ENCODE measurements at regions not wholly inside any gene's neighbourhood (a gene's known extent, or its start where the extent isn't known, plus 50 kb on each side); places are given as distances from the start of the nearest gene placed in this dataset.

DNA sequence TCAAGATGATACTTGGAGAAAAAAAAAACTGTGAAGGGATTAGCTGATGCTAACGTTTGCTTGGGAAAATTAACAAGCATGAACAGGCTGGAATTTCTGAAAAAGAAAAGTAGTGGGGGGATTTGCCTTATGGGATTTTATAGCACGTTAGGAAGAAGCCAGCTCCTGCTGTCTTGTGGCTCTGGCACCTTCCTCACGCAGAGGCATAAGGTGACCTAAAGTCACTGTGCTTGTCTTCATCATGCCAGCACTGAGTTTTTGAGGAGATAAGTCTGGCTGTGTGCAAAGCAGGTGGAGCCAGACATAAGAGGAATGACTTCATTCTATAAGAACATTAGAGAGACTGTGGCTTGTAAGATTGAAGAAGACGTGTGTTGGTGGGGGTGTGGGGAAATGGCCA, 94.4 kb upstream of the MAP1B start:
- no peak overlapping the region for H2AFZ ChIP-seq (ENCODE audit: low read depth, low read length, severe bottlenecking)
- no peak overlapping the region for H3K9ac ChIP-seq (ENCODE audit: low read length)
- TF ChIP-seq CTCF (IDR thresholded peaks at IDR 0.05; ENCODE audit: insufficient read depth, low read length, poor library complexity, severe bottlenecking) (no peak), EZH2phosphoT487 (conservative IDR thresholded peaks at IDR 0.05; ENCODE audit: low read length) (no peak)
- H3K27me3 ChIP-seq (ENCODE audit: low read length) = no peaks in the 10 kb centered on the region
- no peaks in the 10 kb centered on the region for H3K79me2 ChIP-seq (ENCODE audit: insufficient read depth, low read length)
- no peak overlapping the region for H3K4me2 ChIP-seq (ENCODE audit: low read depth, low read length, poor library complexity, severe bottlenecking)
- no peaks in the 10 kb centered on the region for H3K36me3 ChIP-seq (ENCODE audit: low read length)
- no peaks in the 10 kb centered on the region for H3F3A ChIP-seq (ENCODE audit: insufficient read depth)
- no peaks in the 10 kb centered on the region for H4K20me1 ChIP-seq (ENCODE audit: low read depth, low read length)
- H3K27ac ChIP-seq (ENCODE audit: low read depth, low read length) = no peak overlapping the region
- H3K9me2 ChIP-seq (replicated peaks; ENCODE audit: insufficient read depth, low read length) = no peaks in the 10 kb centered on the region
- H3K4me3 ChIP-seq (ENCODE audit: insufficient read depth, low read length, poor library complexity, severe bottlenecking) = no peak overlapping the region
- H3K9me3 ChIP-seq (ENCODE audit: insufficient read depth, low read length) = no peaks in the 10 kb centered on the region

DNA sequence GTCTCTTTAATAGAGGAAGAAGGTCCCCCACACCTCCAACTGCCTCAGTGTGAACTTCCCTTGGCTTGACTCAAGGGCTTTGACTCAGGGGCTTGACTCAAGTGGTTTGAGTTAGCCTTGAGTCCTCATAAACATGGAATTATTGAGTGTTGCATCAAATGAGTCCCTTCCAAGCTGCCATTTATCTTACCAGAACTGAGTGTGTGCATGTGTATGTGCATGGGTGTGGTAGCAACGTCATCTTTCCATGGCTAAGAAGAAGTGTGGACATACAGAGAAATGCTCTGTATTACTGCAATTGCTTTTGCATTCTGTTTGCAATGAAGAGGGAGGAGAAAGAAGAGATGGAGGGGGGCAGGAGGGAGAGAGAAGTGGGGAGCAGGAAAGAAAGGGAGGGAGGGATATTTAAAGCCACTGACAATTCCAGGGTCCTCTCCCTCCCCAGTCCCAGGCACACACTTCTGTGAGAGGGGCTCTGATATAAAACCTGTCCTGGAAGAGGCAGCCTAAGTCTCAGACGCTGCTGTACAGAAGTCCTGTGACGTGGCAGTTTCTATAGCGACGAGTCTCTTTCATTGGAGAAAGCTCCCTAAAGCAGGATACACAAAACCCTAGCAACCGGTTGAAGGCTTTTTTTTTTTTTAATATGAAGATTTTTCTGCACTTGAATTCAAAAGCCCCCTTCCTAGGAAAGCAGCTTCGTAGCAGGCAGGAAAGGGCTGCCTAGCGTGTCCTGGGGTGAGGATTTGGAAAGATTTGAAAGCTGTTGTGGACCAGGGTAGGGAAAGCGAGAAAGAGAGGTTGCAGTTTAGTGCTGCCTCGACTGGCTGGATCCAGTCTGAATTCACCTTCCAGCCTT, 93.3 kb upstream of the MAP1B start:
- TF ChIP-seq CTCF (IDR thresholded peaks at IDR 0.05; ENCODE audit: insufficient read depth, low read length, poor library complexity, severe bottlenecking) (no peak), EZH2phosphoT487 (conservative IDR thresholded peaks at IDR 0.05; ENCODE audit: low read length) (no peak)
- no peaks in the 10 kb centered on the region for H3K9me3 ChIP-seq (ENCODE audit: insufficient read depth, low read length)
- H3K9ac ChIP-seq (ENCODE audit: low read length) = no peak overlapping the region
- no peaks in the 10 kb centered on the region for H3K27me3 ChIP-seq (ENCODE audit: low read length)
- H3F3A ChIP-seq (ENCODE audit: insufficient read depth) = no peaks in the 10 kb centered on the region
- no peaks in the 10 kb centered on the region for H3K79me2 ChIP-seq (ENCODE audit: insufficient read depth, low read length)
- no peaks in the 10 kb centered on the region for H4K20me1 ChIP-seq (ENCODE audit: low read depth, low read length)
- no peak overlapping the region for H3K4me2 ChIP-seq (ENCODE audit: low read depth, low read length, poor library complexity, severe bottlenecking)
- no peak overlapping the region for H3K27ac ChIP-seq (ENCODE audit: low read depth, low read length)
- no peak overlapping the region for H3K4me3 ChIP-seq (ENCODE audit: insufficient read depth, low read length, poor library complexity, severe bottlenecking)
- no peaks in the 10 kb centered on the region for H3K9me2 ChIP-seq (replicated peaks; ENCODE audit: insufficient read depth, low read length)
- H3K36me3 ChIP-seq (ENCODE audit: low read length) = no peaks in the 10 kb centered on the region
- no peak overlapping the region for H2AFZ ChIP-seq (ENCODE audit: low read depth, low read length, severe bottlenecking)

DNA sequence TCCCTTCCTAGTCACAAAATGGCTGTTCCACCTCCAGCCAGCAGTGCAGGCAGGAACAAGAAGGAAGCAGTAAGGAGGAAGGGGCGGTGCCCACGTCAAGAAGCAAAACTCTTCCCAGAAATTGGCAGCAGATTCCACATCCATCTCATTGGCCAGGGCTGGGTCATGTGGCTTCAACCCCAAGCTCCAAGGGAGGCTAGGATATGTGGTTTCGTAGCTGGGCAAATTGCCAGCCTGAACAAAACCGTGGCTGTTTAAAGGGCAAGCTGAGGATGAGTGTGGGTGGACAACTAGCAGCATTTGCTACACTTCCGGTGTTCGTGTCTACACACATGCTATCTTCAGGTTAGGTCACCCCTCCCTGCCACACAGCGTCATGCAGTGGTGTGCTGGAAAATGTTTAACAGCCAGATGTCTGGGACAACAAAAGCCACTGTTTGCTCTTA, 92.1 kb upstream of the MAP1B start:
- Histone ChIP-seq H3K9ac (ENCODE audit: low read length) (no peak overlapping the region), H3K27ac (ENCODE audit: low read depth, low read length) (no peak overlapping the region), H3K4me3 (ENCODE audit: insufficient read depth, low read length, poor library complexity, severe bottlenecking) (no peak overlapping the region), H3K9me2 (replicated peaks; ENCODE audit: insufficient read depth, low read length) (no peaks in the 10 kb centered on the region), H3K4me2 (ENCODE audit: low read depth, low read length, poor library complexity, severe bottlenecking) (no peak overlapping the region), H3F3A (ENCODE audit: insufficient read depth) (no peaks in the 10 kb centered on the region), H3K79me2 (ENCODE audit: insufficient read depth, low read length) (no peaks in the 10 kb centered on the region), H3K9me3 (ENCODE audit: insufficient read depth, low read length) (no peaks in the 10 kb centered on the region), H4K20me1 (ENCODE audit: low read depth, low read length) (no peaks in the 10 kb centered on the region), H3K27me3 (ENCODE audit: low read length) (no peaks in the 10 kb centered on the region), H3K36me3 (ENCODE audit: low read length) (no peaks in the 10 kb centered on the region), H2AFZ (ENCODE audit: low read depth, low read length, severe bottlenecking) (no peak overlapping the region)
- no peak for TF ChIP-seq EZH2phosphoT487 (conservative IDR thresholded peaks at IDR 0.05; ENCODE audit: low read length)
- no peak for TF ChIP-seq CTCF (IDR thresholded peaks at IDR 0.05; ENCODE audit: insufficient read depth, low read length, poor library complexity, severe bottlenecking)

Measured in SU-DHL-6 (cell line).